Astrocyte (in vitro differentiated cells and primary cell): ENCODE measurements at regions not wholly inside any gene's neighbourhood (a gene's known extent, or its start where the extent isn't known, plus 50 kb on each side); places are given as distances from the start of the nearest gene placed in this dataset.
A peak's percentile ranks its signal among the peaks of the same experiment; 100 is the strongest.

Experiments used
- DNase-seq: peaks from one replicate; pipeline ENCODE4 v3.0.0-alpha.2; 2010; ENCODE audit warnings: low read depth
- FAIRE-seq: peaks from 2 replicates; lab custom pipeline; 2011; peaks lifted over from hg19 to GRCh38; lab: Jason Lieb, UNC
- H2AFZ ChIP-seq: 2 replicates; pipeline ENCODE4 v1.6.0; 2012; ENCODE audit warnings: low read depth, low read length, inconsistent platforms
- H3K27ac ChIP-seq: 2 replicates; pipeline ENCODE4 v1.5.1; 2011; ENCODE audit warnings: low read depth, low read length, inconsistent platforms
- H3K27me3 ChIP-seq: 2 replicates; pipeline ENCODE4 v1.6.0; 2011; ENCODE audit warnings: low read length, inconsistent platforms; ENCODE audit not compliant: insufficient read depth
- H3K36me3 ChIP-seq: 2 replicates; pipeline ENCODE4 v1.5.1; 2011; ENCODE audit warnings: low read length, inconsistent platforms; ENCODE audit not compliant: insufficient read depth
- H3K4me1 ChIP-seq: 2 replicates; pipeline ENCODE4 v1.5.1; 2011; ENCODE audit warnings: low read length, inconsistent platforms; ENCODE audit not compliant: insufficient read depth
- H3K4me2 ChIP-seq: 2 replicates; pipeline ENCODE4 v1.6.0; 2012; ENCODE audit warnings: low read length, inconsistent platforms
- H3K4me3 ChIP-seq: 2 replicates; pipeline ENCODE4 v1.5.1; 2011; ENCODE audit warnings: low read depth, mild to moderate bottlenecking, low read length, inconsistent platforms; ENCODE audit not compliant: insufficient read depth
- H3K79me2 ChIP-seq: 2 replicates; pipeline ENCODE4 v1.6.0; 2012; ENCODE audit warnings: mild to moderate bottlenecking, low read length, inconsistent platforms; ENCODE audit not compliant: insufficient read depth
- H3K9ac ChIP-seq: 2 replicates; pipeline ENCODE4 v1.6.0; 2012; ENCODE audit warnings: mild to moderate bottlenecking, low read length, inconsistent platforms
- H3K9me3 ChIP-seq: 2 replicates; pipeline ENCODE4 v1.5.1; 2012; ENCODE audit warnings: low read depth, mild to moderate bottlenecking, low read length, inconsistent platforms; ENCODE audit not compliant: insufficient read depth
- H4K20me1 ChIP-seq: 2 replicates; pipeline ENCODE4 v1.6.0; 2012; ENCODE audit warnings: low read length, inconsistent platforms; ENCODE audit not compliant: insufficient read depth
- H3K27ac Mint-ChIP-seq: one replicate; pipeline ENCODE4 v1.8.0; 2021; ENCODE audit warnings: mild to moderate bottlenecking, mixed read lengths; ENCODE audit not compliant: unreplicated experiment
- H3K27me3 Mint-ChIP-seq: one replicate; pipeline ENCODE4 v1.8.0; 2021; ENCODE audit warnings: low read depth, mixed read lengths; ENCODE audit not compliant: unreplicated experiment
- H3K36me3 Mint-ChIP-seq: one replicate; pipeline ENCODE4 v1.8.0; 2021; ENCODE audit warnings: low read depth, mixed read lengths; ENCODE audit not compliant: unreplicated experiment
- H3K4me1 Mint-ChIP-seq: one replicate; pipeline ENCODE4 v1.8.0; 2021; ENCODE audit warnings: low read depth, mixed read lengths; ENCODE audit not compliant: unreplicated experiment
- H3K4me3 Mint-ChIP-seq: one replicate; pipeline ENCODE4 v1.8.0; 2021; ENCODE audit warnings: mild to moderate bottlenecking, moderate library complexity, mixed read lengths; ENCODE audit not compliant: unreplicated experiment
- H3K9me3 Mint-ChIP-seq: one replicate; pipeline ENCODE4 v1.8.0; 2021; ENCODE audit warnings: mild to moderate bottlenecking, mixed read lengths; ENCODE audit not compliant: unreplicated experiment
- CTCF ChIP-seq: IDR thresholded peaks from 2 replicates; pipeline ENCODE4 v1.5.1; 2011; ENCODE audit warnings: low read depth, mild to moderate bottlenecking, inconsistent platforms, low read length, moderate library complexity; ENCODE audit not compliant: insufficient read depth
- EZH2 ChIP-seq: IDR thresholded peaks from 2 replicates; pipeline ENCODE4 v1.6.1; 2012; ENCODE audit warnings: mild to moderate bottlenecking, low read length, inconsistent platforms; ENCODE audit not compliant: insufficient read depth

GRCh38 chr6:93120154-93120742 is 299.1 kb downstream of the EPHA7 start:
- DNase-seq = no peak
- no peak overlapping the region for H3K4me3 Mint-ChIP-seq

GRCh38 chr6:93105907-93106306 is 313.5 kb downstream of the EPHA7 start:
- Mint-ChIP-seq H3K4me1 (peaks cover 5% of the 10 kb centered on the region), H3K36me3 (no peaks in the 10 kb centered on the region), H3K9me3 (no peaks in the 10 kb centered on the region), H3K27me3 (no peaks in the 10 kb centered on the region), H3K4me3 (no peak overlapping the region), H3K27ac (no peak overlapping the region)
- H3K9me3 ChIP-seq = no peaks in the 10 kb centered on the region
- no peak overlapping the region for H3K9ac ChIP-seq
- DNase-seq = no peak
- no peak for FAIRE-seq
- no peak overlapping the region for H3K4me3 ChIP-seq
- no peak for TF ChIP-seq EZH2
- TF ChIP-seq CTCF = no peak
- no peaks in the 10 kb centered on the region for H3K27me3 ChIP-seq
- no peak overlapping the region for H2AFZ ChIP-seq
- H3K4me2 ChIP-seq = no peak overlapping the region
- no peak overlapping the region for H3K27ac ChIP-seq
- H4K20me1 ChIP-seq = no peaks in the 10 kb centered on the region
- no peaks in the 10 kb centered on the region for H3K36me3 ChIP-seq
- H3K79me2 ChIP-seq = no peaks in the 10 kb centered on the region
- H3K4me1 ChIP-seq = no peaks in the 10 kb centered on the region

More at GRCh38 chr6:93120154-93120742, 299.1 kb downstream of the EPHA7 start:
- Histone ChIP-seq H3K9me3 (no peaks in the 10 kb centered on the region), H3K36me3 (no peaks in the 10 kb centered on the region), H3K79me2 (no peaks in the 10 kb centered on the region), H4K20me1 (no peaks in the 10 kb centered on the region), H3K4me3 (no peak overlapping the region), H3K27me3 (no peaks in the 10 kb centered on the region), H3K4me1 (no peaks in the 10 kb centered on the region), H3K9ac (no peak overlapping the region), H3K27ac (no peak overlapping the region), H3K4me2 (no peak overlapping the region), H2AFZ (no peak overlapping the region)
- H3K27ac Mint-ChIP-seq = no peak overlapping the region
- TF ChIP-seq EZH2 (no peak), CTCF (no peak)
- FAIRE-seq = no peak
- H3K27me3 Mint-ChIP-seq = no peaks in the 10 kb centered on the region
- no peaks in the 10 kb centered on the region for H3K9me3 Mint-ChIP-seq
- H3K36me3 Mint-ChIP-seq = no peaks in the 10 kb centered on the region
- H3K4me1 Mint-ChIP-seq = no peaks in the 10 kb centered on the region

- H3K4me3 Mint-ChIP-seq = no peak overlapping the region
- no peaks in the 10 kb centered on the region for H3K9me3 Mint-ChIP-seq
- TF ChIP-seq CTCF (no peak), EZH2 (no peak)
- Histone ChIP-seq H3K79me2 (no peaks in the 10 kb centered on the region), H3K27ac (no peak overlapping the region), H3K4me2 (peak overlapping the region; percentile 11), H3K4me3 (no peak overlapping the region), H3K9ac (no peak overlapping the region), H3K36me3 (no peaks in the 10 kb centered on the region), H3K27me3 (no peaks in the 10 kb centered on the region), H2AFZ (no peak overlapping the region), H4K20me1 (no peaks in the 10 kb centered on the region), H3K9me3 (no peaks in the 10 kb centered on the region), H3K4me1 (no peaks in the 10 kb centered on the region)
- FAIRE-seq (no peak), DNase-seq (peak; percentile 63)
- peaks cover 5% of the 10 kb centered on the region for H3K4me1 Mint-ChIP-seq
- H3K27ac Mint-ChIP-seq = no peak overlapping the region
- no peaks in the 10 kb centered on the region for H3K27me3 Mint-ChIP-seq
- no peaks in the 10 kb centered on the region for H3K36me3 Mint-ChIP-seq
Observed at GRCh38 chr6:93105017-93105416, 314.3 kb downstream of the EPHA7 start.
